ENCODE measurements at regions not wholly inside any gene's neighbourhood (a gene's known extent, or its start where the extent isn't known, plus 50 kb on each side); places are given as distances from the start of the nearest gene placed in this dataset.

DNA sequence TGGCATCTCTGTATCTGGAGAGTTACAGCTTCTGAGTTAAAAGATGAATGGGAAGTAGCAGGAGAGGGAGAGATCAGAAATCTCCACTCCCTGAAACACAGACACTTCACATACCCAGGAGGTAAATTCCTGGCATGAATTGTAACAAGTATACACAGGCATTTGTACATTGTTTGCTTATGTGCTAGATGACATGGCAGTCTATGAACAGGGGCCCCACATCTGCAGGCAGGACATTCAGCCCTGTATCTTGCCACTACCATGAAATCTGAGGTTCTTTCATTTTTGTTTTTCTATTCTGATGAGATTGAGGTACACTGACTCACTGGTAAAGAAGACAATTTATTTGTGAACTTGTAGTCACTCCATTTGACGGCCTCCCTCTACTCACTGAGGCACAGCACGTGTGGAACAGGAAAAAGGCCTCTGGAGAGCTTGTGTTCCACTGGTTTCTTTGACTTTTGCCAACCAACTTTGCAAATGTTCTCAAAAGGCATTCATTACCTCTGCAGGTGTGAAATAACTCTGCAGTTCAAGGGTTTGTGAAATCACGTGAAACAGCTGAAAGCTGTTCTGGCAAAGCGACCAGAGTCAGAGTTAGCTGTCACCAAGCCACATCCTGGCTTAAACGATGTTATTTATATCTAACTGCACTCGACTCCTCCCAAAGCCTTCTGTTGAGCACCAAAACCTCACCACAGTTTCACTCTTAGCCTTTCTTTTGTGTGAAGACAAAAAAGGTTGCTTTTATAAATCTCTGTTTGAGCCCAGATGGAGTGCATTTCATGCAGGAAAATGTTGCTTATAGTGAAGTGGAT, 401.3 kb upstream of the CFAP20DC start:
- DNase-seq (ENCODE audit: low read depth, low spot score): no peak

DNA sequence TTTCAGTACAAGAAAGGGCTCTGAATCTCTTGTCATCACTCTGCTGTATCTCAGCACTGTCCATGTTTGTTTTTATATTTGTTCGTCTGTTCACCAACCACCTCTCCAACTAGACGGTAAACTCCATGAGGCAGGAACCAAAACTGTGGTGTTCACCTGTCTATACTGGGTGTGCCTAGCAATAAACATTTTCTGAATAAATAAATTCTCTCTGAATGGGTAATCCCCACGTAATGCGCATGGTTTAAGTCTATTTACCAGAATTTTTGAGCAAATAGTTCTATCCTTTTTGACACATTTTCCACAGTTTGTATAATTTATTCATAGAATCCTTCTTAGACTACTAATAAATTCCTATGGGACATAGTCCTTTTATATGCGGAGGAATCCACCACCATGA, 400.6 kb upstream of the CFAP20DC start:
- no peak for DNase-seq (ENCODE audit: low read depth, low spot score)

DNA sequence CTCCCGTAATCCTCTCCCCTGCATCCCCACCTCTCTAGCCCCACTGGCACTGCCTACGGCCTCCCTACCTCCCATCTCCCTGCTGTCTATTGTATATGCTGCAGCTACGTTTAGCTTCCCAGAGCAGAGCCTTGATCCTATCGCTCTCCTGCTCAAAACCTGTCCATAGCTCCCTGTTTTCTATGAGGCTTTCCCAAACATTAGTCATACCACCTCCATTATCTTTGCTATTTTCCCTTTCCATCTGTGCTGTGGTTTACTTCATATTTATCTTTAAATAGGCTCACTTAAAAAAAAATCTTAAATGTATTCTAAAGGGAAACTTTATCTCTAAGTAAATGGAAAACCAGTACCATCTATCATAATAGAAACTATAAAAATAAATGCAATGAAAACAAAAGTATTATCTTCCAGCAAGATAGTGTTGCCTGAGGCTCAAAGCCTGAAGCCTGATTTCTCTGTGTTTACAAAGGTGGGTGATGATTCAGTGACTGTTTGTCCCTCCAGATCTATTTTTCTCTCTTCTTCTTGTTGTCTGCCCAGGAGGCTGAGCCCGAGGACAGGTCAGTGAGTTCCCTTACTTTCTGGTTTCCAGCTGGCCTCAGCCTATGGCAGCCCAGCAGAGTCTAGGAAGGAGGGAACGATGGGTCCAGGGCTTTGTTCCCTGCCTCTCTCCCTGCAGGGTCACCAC, 397.1 kb upstream of the CFAP20DC start:
- DNase-seq (ENCODE audit: low read depth, low spot score): no peak

DNA sequence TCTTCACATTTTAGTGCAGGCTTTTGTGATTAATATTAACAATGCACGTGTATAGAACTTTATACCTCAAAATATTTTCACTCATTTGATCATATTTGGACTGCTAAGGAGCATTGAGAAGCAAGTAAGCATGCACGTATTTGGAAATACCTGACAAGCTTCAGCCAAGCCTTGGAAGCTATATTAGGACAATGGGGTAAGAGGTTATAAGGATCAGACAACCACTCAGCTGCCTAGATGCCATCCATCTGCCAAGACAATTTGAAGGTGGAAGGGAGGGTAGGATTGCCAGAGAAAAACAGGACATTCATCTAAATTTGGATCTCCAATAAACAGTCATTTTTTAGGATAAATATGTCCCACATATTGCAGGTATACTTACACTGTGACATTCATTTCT, 394.9 kb upstream of the CFAP20DC start:
- no peak for DNase-seq (ENCODE audit: low read depth, low spot score)

DNA sequence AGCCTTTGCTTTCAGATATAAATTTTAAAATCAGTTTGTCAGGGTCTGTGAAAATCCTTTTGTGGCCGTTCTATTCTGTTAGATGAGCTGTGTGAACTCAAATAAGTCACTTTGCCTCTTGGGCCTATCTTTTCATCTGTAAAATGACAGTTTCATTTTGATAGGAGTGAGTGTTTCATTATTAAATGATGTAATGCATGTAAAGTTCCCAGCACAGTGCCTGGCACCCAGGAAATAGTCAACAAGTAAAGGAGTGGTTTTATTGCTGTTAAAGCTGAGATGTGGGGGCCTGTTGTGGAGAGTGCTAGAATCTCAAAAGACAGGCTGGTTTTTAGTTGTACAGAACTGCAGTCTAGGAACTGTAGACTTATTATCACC, 394.5 kb upstream of the CFAP20DC start:
- DNase-seq (ENCODE audit: low read depth, low spot score): no peak

DNA sequence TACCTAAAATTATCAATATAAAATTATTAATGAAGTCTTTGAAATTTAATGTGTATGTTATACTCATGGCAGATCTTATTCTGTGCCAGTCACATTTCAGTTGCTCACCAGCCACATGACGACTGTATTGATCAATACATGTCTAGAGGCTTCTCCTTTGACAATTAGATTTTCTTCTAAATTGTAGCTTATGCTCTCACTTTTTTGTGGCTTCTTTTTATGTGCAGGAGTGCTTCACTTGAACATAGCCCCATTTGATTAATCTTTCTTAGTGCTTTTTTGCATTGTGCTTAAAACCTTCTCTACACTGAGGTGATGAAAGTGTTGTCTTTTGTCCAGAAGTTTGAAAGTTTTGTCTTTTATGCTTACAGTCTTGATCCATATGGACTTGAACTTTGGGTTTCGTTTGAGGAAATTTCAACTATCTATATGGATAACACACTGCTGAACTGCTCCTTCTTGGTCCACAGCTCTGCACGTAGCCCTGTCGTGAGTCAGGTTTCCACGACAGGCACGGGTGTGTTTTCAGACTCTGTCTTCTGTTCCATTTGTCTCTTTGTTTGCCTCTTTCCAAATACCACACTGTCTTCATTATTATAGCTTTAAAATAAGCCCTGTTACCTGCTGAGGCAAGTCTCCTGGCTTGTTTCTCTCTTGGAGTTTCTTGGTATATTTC, 393.9 kb upstream of the CFAP20DC start:
- DNase-seq (ENCODE audit: low read depth, low spot score): no peak

DNA sequence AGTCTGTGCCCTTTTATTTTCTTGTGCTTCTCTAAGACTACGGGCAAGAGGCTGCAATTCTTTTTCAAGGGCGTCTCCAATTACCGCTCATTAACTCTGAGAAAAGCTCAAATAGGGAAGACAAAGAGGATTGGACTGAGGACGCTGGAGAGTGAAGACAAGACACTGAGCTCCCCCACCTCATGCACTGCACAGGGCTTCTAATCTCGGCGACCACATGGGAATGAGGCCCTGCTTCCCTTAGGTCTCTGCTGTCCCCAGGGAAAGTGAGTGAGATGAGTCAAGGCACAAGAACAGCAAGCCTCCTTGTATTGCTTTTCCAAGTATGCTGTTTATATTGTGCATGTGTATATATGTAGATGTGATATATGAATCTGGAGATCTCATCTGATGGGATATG, 392.2 kb upstream of the CFAP20DC start:
- no peak for DNase-seq (ENCODE audit: low read depth, low spot score)

DNA sequence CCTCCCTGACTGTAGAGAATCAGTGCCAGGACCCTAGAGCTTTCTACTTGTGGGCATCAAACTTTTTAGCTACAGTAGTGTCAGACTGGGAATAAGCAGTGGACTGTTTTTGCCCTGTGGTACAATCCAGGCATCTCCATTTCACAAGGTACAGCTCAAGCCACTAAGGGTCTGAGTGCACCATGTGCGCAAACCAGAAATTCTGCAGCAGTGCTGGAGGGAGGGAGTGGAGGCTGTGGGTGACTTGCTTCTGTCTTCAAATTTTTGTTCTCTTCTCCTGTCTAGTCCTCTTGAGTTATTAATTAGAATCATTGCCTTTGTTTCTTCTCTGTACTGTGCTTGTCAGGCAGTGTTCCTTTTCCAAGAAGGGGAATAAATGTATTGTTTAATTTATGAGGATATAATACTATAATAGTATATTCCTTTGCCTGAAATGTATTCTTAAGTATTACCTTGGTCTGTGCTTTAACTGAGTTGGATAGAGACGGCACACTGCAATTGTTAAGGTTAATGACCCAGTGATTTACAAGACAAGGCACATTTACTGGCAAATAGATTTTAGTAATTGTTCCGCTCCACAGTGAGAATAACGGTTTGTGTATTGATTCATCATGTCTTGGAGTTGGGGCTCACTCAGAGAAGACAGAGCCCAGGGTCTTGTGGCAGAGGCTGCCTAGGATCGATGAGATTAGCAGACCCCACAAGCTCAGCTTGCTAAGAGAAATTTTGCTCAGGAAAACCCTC, 390.6 kb upstream of the CFAP20DC start:
- DNase-seq (ENCODE audit: low read depth, low spot score): no peak

DNA sequence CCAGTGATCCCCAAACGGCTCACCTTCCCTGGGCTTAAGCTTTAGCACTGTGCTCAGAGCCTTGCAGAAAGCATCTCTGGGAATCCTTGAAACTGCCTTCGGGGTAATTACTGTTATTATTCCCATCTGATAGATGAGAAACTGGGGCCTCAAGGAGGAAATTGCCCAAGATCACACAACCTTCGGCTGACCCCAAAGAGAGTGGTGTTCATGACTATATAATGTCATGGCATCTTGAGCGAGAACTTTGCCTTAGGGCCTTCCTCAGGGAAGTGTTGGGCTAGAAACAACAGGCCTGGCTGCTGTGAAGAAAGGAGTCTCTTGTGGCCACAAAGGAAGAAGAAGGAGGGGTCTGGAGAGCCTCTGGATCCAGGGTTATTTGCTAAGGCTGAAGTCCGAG, 388.7 kb upstream of the CFAP20DC start:
- DNase-seq (ENCODE audit: low read depth, low spot score): no peak

DNA sequence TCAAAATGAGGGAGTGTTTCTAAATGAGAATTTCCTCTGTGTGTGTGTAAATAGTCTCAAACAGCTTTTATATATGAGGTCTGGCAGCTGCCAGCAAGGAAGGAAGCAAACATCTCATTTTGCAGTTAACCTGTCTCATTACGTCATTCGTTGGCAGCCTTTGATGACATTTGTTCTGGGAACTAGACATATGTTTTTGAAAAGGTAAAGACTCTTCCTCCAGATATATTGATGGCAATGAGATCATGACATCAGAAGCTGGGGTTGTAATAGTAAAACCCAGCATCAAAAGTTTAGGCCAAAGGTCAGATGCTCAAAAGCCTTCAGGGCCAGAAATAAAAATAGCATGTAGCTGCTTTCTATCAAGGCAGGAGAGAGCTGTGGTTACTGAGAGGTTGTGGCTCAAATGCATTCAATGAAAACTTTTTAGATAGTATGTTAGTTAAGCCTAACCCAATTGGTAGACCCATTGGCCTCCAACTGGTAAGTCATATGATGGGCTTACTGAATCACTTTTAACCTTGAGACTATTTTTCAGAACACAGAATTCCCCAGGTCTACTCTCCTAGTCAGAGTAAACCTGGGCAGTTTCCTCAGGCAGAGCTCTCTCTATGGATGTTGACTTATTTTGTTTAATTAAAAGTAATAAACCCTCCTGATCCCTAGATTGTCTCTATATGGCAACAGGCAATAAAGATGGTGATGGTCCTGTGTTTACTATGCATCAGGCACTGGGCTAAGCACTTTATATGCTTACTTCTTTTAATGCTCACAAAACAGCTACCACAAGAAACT, 386.5 kb upstream of the CFAP20DC start:
- DNase-seq (ENCODE audit: low read depth, low spot score): no peak

DNA sequence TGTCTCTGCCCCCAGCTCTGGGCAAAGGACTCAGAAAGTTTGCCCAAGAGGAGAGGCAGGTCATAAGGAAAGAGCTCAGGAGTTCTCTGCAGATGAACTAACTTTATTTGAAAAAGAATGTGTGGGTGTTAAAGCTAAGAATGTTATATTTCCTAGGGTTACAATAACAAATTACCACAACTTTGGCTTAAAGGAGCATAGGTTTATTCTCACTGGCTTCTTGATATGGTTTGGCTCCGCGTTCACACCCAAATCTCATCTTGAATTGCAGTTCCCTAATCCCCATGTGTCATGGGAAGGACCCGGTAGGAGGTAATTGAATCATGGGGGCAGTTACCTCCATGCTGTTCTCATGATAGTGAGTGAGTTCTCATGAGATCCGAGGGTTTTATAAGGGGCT, 383.7 kb upstream of the CFAP20DC start:
- DNase-seq (ENCODE audit: low read depth, low spot score): no peak

DNA sequence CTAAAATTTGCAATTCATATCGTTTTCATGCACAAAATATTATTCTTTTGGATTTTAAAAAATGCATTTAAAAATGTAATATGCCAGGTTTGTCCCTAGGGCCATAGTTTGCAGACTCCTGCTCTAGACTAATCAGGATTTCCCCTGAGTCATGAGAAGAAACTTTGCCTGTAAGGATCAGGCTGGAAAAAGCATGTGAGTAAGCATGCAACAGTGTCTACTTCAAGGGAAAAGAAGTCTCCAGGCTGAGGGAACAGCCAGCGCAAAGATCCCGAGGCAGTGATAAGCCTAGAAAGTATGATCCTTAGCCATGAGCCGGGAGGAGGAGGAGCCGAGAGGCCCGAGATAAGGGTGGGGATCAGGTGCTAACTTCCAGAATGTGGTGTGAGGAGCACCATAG, 382.8 kb upstream of the CFAP20DC start:
- DNase-seq (ENCODE audit: low read depth, low spot score): no peak

DNA sequence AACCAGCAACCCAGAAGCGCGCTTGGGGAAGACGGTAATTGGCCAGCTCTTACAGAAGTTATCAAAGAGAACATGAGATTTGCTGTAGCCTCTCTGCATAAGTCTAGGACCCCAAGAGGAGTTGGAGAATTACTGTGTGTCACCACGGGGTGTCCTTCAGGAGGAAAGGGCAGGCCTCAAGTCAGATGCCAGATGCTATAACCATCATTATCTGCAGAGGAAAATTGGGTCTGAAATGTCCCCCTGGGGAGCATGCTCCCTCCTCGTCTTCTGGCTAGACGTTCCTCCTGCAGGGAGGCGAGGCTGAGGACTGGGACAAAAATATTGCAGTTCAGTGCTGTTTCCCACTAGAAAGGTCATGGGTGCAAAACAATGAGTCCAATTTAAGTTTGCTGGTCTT, 380.5 kb upstream of the CFAP20DC start:
- DNase-seq (ENCODE audit: low read depth, low spot score): no peak

DNA sequence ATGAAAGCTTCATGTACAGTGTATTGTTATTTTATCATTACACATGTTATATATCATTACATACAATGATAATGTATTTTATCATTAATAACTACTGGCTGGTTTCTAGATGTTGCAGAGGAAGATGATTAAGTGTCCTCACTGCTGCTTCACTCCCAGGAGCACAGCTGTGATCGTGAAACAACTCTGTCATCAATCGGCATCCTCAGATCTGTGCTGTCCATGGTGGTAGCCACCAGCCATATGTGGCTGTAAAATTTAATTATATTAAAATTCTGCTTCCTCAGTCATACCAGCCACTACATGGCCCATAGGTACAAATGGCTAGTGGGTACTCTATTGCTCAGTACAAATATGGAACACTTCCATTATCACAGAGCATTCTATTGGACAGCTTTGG, 379.4 kb upstream of the CFAP20DC start:
- DNase-seq (ENCODE audit: low read depth, low spot score): no peak

DNA sequence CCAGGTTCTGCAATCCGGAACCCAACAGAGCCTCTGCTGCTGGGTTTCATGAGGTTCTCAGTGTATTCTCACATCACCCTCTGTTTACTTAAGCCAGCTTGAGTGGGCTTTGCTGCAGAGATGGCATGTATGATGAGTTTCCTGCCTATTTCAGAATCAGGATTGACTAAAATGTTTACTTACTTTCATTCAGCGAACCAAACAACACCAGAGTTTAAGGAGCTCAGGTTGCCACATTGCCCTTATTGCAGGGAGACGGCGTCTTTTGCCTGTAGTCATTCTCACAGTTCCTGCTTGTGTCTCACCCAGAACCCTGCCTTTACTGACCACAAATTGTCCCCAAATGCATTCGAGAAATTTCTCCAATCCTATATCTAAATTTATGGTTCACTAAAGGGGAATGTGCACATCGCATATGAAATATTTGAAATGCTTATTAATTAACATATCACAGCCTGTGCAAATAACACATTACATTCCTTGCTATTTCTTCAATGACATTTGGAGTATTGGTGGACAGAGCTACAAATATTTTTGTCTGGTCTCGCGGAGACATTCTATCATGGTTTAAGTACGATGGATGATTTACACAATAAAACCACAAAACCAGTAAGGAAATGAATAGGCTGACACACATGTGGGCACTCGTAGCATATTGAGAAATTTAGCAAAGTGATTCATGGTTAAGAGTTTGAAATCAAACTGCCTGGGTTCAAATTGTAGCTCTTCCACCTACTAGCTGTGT, 377.2 kb upstream of the CFAP20DC start:
- DNase-seq (ENCODE audit: low read depth, low spot score): no peak

DNA sequence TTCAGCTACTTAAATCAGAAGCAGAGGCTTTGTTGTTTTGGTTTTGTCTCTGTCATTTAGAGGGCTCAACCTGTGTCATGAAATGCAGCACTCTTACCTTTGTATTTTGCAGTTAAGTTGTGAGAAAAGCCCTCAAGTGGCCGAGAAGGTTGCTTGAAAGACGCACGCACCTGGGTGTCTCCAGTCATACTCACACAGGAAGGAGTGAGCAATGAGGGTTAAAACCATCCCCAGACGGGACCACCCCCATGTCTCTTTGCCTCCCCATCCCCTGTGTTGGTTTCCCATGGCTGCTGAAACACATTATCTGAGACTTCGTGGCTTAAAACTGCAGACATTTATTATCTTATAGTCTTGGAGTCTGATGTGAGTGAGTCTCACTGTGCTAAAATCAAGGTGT, 376.1 kb upstream of the CFAP20DC start:
- DNase-seq (ENCODE audit: low read depth, low spot score): no peak

DNA sequence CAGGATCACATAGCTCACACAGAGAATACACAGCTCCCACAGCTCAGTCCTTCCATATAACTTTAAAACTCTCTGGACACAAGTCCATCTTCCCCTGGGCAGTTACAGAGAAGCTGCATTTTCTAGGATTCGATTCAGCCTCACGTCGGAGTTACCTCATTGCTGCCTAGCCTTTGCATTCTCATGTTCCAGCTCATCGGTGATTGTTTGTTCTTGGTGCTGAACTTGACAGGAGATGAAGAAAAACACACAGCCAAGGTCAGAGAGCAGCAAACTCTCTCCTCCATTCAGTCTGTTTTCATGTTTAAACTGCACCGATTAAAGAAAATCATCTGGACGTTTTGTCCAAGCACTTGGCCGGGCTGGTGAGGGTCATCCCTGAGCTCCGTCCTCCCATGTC, 375.5 kb upstream of the CFAP20DC start:
- no peak for DNase-seq (ENCODE audit: low read depth, low spot score)

DNA sequence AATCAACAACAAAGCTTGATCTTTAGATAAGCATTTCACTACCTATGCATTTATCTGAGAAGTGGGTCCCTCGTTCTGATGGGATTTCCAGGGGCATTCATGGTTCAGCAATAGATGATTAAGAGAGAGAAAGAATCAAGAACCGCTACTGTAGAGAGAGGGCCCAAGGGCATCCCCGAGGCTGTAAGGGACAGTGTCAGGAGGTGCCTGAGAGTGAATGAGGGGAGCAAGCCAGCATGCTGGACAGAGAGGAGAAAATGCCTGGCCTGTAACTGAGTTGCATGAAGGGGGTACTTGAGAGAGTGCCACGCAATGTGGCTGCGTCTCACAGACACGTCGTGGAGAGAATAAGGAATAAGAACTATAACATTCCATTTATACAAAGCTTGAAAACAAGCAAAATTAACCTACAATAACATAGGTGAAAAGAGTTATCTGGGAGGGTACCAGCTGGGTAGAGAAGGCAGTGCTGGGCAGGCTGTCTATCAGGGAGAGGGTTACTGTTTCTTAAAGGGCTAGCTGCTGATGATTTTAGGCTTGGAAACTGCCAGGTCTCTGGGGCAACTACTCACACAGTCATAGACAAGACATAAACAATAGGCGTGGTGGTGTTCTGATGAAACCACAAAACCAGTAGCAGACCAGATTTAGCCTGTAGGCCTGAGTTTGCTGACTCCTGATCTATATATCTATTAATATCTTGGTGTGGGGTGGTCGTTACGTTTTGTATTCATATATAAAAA, 374.6 kb upstream of the CFAP20DC start:
- no peak for DNase-seq (ENCODE audit: low read depth, low spot score)

DNA sequence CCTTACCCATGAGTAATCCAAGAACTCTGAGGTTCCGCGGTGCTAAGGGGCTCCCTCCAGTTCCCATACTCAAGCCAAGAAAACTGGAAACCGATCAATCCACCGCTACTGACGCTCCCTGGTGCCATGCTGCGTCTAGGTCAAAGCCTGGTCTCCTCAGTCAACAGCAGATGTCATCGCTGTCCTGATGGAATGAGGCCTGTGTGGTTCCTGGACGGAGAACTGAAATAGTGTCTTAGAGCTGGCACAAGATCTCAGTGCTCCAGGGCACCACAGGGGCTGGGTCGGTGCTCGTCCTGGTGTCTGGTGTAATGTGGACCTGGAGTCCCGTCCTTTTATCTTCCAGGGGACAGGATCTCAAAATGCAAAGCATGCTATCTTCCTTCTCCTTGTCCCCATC, 373.9 kb upstream of the CFAP20DC start:
- DNase-seq (ENCODE audit: low read depth, low spot score): no peak

DNA sequence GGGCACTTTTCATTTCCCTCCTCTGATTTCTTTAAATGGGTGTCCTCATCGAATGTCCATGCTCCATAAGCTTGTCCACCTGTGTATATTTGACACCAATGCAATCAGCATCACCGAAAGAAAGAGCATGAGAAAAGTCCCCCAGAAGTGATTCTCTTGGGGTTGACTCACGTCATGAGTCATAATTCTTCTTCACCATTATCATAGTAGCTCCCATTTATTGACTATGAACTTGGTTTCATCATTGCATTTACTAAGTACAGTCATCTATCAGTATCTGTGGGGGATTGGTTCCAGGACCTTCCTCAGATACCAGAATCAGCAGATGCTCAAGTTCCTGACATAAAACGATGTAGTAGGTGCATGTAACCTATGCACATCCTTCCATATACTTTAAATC, 372.5 kb upstream of the CFAP20DC start:
- no peak for DNase-seq (ENCODE audit: low read depth, low spot score)
